Psoas muscle (tissue), 7 donors: ENCODE measurements at regions not wholly inside any gene's neighbourhood (a gene's known extent, or its start where the extent isn't known, plus 50 kb on each side); places are given as distances from the start of the nearest gene placed in this dataset.
A peak's percentile ranks its signal among the peaks of the same experiment; 100 is the strongest.
"Not testable (repeated sequence)": the region's sequence is repeated elsewhere in the genome, so short reads cannot be mapped to it uniquely, and the experiment has no call there.

ENCODE experiments used
- ATAC-seq, 4 donors: fragments of 200-7000 bp; cut with Tn5 transposase; one replicate each; pipeline ENCODE4 v1.9.1; 2020; ENCODE audit warnings: moderate library complexity in 3 of 4, mild to moderate bottlenecking in 2 of 4
- DNase-seq, 2 donors: peaks; one replicate each; pipeline ENCODE4 v3.0.0-alpha.2; 2020
- H3K27ac ChIP-seq: fragments of 200-600 bp; one replicate; pipeline ENCODE4 v1.8.0; 2022
- H3K27me3 ChIP-seq, 3 donors: fragments of 200-600 bp in 1 of 3; one replicate each; pipeline versions ENCODE4 v1.6.1 to v1.8.0; 2013 to 2022; ENCODE audit warnings: low read length in 2 of 3, mild to moderate bottlenecking in 2 of 3, moderate library complexity in 1 of 3; ENCODE audit not compliant: insufficient read depth in 3 of 3
- H3K36me3 ChIP-seq, 2 donors: fragments of 200-600 bp in 1 of 2; one replicate each; pipeline versions ENCODE4 v1.6.1 to v1.8.0; 2013 to 2022; ENCODE audit warnings: low read depth in 1 of 2, mild to moderate bottlenecking in 1 of 2, moderate library complexity in 1 of 2; ENCODE audit not compliant: insufficient read depth in 1 of 2
- H3K4me1 ChIP-seq: fragments of 200-600 bp; one replicate; pipeline ENCODE4 v1.8.0; 2022
- H3K4me3 ChIP-seq: fragments of 200-600 bp; one replicate; pipeline ENCODE4 v1.8.0; 2022; ENCODE audit warnings: mild to moderate bottlenecking
- H3K9me3 ChIP-seq: fragments of 200-600 bp; one replicate; pipeline ENCODE4 v1.8.0; 2022
- WGBS, 3 donors: extraction: QIAGEN DNeasy Blood & Tissue Kit; methylation state at CpG; one replicate each; pipeline versions ENCODE4 v1.1.6 to v1.1.7; 2013; 5-methylcytosine and 5-hydroxymethylcytosine counted together
- intact Hi-C, 2 donors: fragments of 100-400 bp; cut with DNase I; formaldehyde crosslinking; loops; one replicate each; pipeline versions ENCODE4 v1.11.0 to v1.14.2; 2022
- TF ChIP-seq, protein P1 (sequence below): fragments of 200-600 bp; IDR thresholded peaks from one replicate; pipeline ENCODE4 v1.8.0; 2022; ENCODE audit warnings: antibody characterized with exemption
- donor health status: healthy with polysubstance abuse.
- donor health status: DM: no; HTN: no; CAD: no; lungs with moderate emphysema.
- donor health status: Bipolar disorder and iron deficiency.
- donor health status: healthy.
- donor health status: DM: yes; HTN: yes; CAD: no.
- donor health status: DM: no; HTN: no; CAD: no.
- donor health status: DM: yes; HTN: yes; CAD: no.

DNA sequence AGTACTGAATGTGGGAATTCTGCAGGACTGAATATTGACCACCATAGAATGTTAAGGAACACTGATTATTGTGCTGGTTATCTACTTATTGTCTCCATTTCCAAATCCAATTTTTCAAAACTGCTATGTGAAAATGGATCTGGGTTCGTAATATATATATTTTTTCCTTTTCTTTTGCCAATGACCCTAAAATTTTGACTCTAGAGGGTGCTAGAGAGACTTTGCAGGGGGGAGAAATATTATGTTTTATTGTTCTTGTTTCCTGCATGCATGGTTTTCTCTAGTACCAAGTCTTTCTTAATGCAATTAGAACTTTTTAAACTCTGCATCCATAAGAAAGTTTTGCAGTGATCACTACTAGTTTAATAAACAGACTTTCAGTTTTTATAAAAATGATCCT is 1256.9 kb downstream of the BRINP3 start:
- no peaks in the 10 kb centered on the region for H3K36me3 ChIP-seq
- no peak overlapping the region for H3K4me3 ChIP-seq
- intact Hi-C loops = no loop called here
- WGBS, 3 donors = 55 to 65% (median 58%) methylated on average over 1 of the region's 1 CpG
- ATAC-seq (no peak), DNase-seq (no peak)
- TF ChIP-seq, protein P1, sequence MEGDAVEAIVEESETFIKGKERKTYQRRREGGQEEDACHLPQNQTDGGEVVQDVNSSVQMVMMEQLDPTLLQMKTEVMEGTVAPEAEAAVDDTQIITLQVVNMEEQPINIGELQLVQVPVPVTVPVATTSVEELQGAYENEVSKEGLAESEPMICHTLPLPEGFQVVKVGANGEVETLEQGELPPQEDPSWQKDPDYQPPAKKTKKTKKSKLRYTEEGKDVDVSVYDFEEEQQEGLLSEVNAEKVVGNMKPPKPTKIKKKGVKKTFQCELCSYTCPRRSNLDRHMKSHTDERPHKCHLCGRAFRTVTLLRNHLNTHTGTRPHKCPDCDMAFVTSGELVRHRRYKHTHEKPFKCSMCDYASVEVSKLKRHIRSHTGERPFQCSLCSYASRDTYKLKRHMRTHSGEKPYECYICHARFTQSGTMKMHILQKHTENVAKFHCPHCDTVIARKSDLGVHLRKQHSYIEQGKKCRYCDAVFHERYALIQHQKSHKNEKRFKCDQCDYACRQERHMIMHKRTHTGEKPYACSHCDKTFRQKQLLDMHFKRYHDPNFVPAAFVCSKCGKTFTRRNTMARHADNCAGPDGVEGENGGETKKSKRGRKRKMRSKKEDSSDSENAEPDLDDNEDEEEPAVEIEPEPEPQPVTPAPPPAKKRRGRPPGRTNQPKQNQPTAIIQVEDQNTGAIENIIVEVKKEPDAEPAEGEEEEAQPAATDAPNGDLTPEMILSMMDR = no peak
- no peaks in the 10 kb centered on the region for H3K4me1 ChIP-seq
- H3K9me3 ChIP-seq = no peaks in the 10 kb centered on the region
- no peaks in the 10 kb centered on the region for H3K27me3 ChIP-seq
- no peak overlapping the region for H3K27ac ChIP-seq

DNA sequence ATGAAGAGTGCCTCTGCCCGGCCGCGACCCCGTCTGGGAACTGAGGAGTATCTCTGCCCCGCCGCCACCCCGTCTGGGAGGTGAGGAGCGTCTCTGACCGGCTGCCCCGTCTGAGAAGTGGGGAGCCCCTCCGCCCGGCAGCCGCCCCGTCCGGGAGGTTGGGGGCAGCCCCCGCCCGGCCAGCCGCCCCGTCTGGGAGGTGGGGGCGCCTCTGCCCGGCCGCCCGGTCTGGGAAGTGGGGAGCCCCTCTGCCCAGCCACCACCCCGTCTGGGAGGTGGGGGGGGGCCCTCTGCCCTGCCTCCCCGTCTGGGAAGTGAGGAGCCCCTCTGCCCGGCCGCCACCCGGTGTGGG is 1251.9 kb downstream of the BRINP3 start:
- DNase-seq, H3K9me3 ChIP-seq, H3K4me1 ChIP-seq, H3K27me3 ChIP-seq, ATAC-seq, H3K27ac ChIP-seq, H3K4me3 ChIP-seq, H3K36me3 ChIP-seq, intact Hi-C loops: not testable (repeated sequence)
- 92 to 96% (median 96%) methylated on average over 12 to 28 of the region's 28 CpGs for WGBS, 3 donors

DNA sequence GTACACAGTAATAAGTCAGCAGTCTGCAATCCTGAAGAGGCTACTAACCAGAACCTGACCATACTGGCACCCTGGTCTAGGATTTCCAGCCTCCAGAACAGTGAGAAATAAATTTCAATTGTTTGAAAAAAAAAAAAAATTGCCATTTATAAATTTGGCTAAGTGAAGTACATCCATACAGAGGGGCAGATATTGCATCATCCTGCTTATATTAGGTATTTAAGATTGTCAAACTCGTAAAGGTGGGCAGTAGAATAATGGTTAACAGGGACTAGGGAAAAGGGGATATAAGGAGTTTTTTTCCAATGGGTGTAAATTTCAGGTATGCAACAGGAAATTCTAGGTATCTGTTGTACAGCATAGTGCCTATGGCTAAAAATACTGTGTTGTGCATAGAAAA is 1250.9 kb downstream of the BRINP3 start:
- 85 to 90% (median 87%) methylated on average over 1 of the region's 1 CpG for WGBS, 3 donors
- H3K27ac ChIP-seq = no peak overlapping the region
- no peaks in the 10 kb centered on the region for H3K9me3 ChIP-seq
- intact Hi-C loops = no loop called here
- no peaks in the 10 kb centered on the region for H3K36me3 ChIP-seq
- H3K27me3 ChIP-seq = no peaks in the 10 kb centered on the region
- no peak for ATAC-seq
- H3K4me3 ChIP-seq = no peak overlapping the region
- DNase-seq = no peak
- TF ChIP-seq, protein P1 = no peak
- no peaks in the 10 kb centered on the region for H3K4me1 ChIP-seq

DNA sequence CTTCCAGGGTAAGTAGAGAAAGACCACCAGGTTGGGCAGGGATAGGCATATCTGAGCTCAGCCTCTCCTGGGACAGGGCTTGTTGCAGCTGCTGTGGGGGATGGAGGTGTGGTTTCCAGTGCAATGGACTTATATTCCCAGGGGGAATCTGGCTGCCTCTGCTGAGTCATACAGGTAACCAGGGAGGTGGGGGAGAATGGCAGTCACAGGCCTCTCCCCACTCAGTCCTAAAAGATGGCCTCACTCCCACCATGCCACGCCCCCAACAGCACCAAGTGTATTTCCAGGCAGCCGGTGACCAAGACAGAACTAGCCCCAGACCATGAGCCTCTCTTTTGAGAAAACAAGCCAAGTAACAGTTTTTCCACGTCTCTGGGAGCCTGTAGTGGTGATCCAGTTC is 1240.7 kb downstream of the BRINP3 start:
- no peak for ATAC-seq
- WGBS, 3 donors = 78 to 86% (median 83%) methylated on average over 3 of the region's 3 CpGs

DNA sequence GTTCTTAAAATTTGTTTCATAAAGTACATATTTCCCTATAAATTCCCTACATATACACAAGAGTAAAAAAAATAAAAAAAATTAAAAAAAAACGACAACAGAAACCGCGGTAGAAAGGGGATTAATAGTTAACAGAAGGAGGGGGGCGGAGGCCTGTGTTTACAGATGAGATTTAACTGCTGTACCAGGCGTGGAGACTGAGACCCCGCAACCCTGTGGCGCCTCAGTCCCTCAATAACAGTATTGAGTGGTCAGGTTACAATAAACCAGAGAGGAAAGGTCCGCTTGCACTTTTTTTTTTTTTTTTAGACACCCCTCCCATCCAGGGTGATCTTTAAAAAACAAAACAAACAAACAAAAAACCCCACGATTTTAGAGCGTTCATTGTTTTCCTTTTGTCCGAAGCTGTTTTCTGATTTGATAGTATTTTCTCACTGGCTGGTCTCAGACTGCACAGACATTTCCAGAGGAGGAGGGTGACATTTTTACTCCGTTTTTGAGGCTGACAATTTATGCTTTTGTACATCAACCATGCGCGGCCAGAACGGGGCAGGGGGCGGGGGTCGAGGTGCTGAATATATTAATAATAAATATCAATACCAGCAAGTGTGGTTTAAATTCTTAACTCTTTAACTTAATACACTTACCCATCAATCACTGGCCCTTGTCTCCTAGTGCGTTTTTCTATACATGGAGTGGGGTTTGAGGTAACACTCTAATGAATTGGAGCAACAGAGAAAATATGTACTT is 1223.9 kb downstream of the BRINP3 start:
- no peaks in the 10 kb centered on the region for H3K9me3 ChIP-seq
- intact Hi-C loops = no loop called here
- WGBS, 3 donors = 67 to 74% (median 71%) methylated on average over 18 of the region's 18 CpGs
- ATAC-seq (no peak), DNase-seq (no peak)
- TF ChIP-seq, protein P1 = no peak
- H3K27me3 ChIP-seq = no peaks in the 10 kb centered on the region
- no peaks in the 10 kb centered on the region for H3K36me3 ChIP-seq
- H3K4me1 ChIP-seq = no peaks in the 10 kb centered on the region
- no peak overlapping the region for H3K4me3 ChIP-seq
- no peak overlapping the region for H3K27ac ChIP-seq

More for the DNA sequence above, 1240.7 kb downstream of the BRINP3 start:
- DNase-seq = peak in 1 of 2 donors; percentile 29
- TF ChIP-seq, protein P1 = no peak
- H3K36me3 ChIP-seq = no peaks in the 10 kb centered on the region
- H3K4me1 ChIP-seq = no peaks in the 10 kb centered on the region
- intact Hi-C loops = no loop called here
- H3K9me3 ChIP-seq = no peaks in the 10 kb centered on the region
- H3K27me3 ChIP-seq = no peaks in the 10 kb centered on the region
- H3K27ac ChIP-seq = no peak overlapping the region
- no peak overlapping the region for H3K4me3 ChIP-seq

DNA sequence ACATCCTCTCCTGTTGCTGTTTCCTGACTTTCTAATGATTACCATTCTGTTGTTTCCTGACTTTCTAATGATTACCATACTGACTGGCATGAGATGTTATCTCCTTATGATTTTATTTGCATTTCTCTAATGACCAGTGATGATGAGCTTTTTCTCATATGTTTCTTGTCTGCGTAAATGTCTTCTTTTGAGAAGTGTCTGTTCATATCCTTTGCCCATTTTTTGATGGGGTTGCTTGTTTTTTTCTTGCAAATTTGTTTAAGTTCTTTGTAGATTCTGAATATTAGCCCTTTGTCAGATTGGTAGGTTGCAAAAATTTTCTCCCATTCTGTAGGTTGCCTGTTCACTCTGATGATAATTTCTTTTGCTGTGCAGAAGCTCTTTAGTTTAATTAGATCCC is 1216.5 kb downstream of the BRINP3 start:
- intact Hi-C loops, H3K36me3 ChIP-seq, DNase-seq, H3K4me1 ChIP-seq, H3K4me3 ChIP-seq, ATAC-seq, H3K27ac ChIP-seq, H3K9me3 ChIP-seq, H3K27me3 ChIP-seq: not testable (repeated sequence)
- WGBS, 3 donors = 90 to 94% (median 92%) methylated on average over 1 of the region's 1 CpG
